ENCODE measurements at regions not wholly inside any gene's neighbourhood (a gene's known extent, or its start where the extent isn't known, plus 50 kb on each side); places are given as distances from the start of the nearest gene placed in this dataset.
A peak's percentile ranks its signal among the peaks of the same experiment; 100 is the strongest.
"Not testable (repeated sequence)": the region's sequence is repeated elsewhere in the genome, so short reads cannot be mapped to it uniquely, and the experiment has no call there.

- DNase-seq, result no peak
Measured at GRCh38 chrX:66902081-66902480, 263.2 kb upstream of the EDA2R start.

- no peak for DNase-seq
Measured at GRCh38 chrX:66900886-66901285, 262.0 kb upstream of the EDA2R start.

- no peak for DNase-seq
Measured at GRCh38 chrX:66892004-66892403, 253.1 kb upstream of the EDA2R start.

GRCh38 chrX:66889418-66889817 lies 250.5 kb upstream of the EDA2R start:
- no peak for DNase-seq

GRCh38 chrX:66882101-66882500 lies 243.2 kb upstream of the EDA2R start:
- DNase-seq, result no peak

GRCh38 chrX:66876776-66877175 lies 237.9 kb upstream of the EDA2R start:
- no peak for DNase-seq

- DNase-seq, result peak; percentile 0
Measured at GRCh38 chrX:66872771-66873170, 233.9 kb upstream of the EDA2R start.

- DNase-seq, result no peak
Measured at GRCh38 chrX:66863721-66864120, 224.8 kb upstream of the EDA2R start.

- DNase-seq, result no peak
Measured at GRCh38 chrX:66833426-66833825, 194.5 kb upstream of the EDA2R start.

- DNase-seq, result no peak
Measured at GRCh38 chrX:66815227-66815626, 176.3 kb upstream of the EDA2R start.

- DNase-seq, result not testable (repeated sequence)
Measured at GRCh38 chrX:66794514-66794913, 155.6 kb upstream of the EDA2R start.

- DNase-seq, result no peak
Measured at GRCh38 chrX:66766318-66766717, 127.4 kb upstream of the EDA2R start.

- DNase-seq, result no peak
Measured at GRCh38 chrX:66760651-66761050, 121.8 kb upstream of the EDA2R start.

- no peak for DNase-seq
Measured at GRCh38 chrX:66756717-66757116, 117.8 kb upstream of the EDA2R start.

GRCh38 chrX:66751136-66751782 lies 112.4 kb upstream of the EDA2R start:
- no peak for DNase-seq

- DNase-seq, result not testable (repeated sequence)
Measured at GRCh38 chrX:66744519-66744918, 105.6 kb upstream of the EDA2R start.

GRCh38 chrX:66731398-66731797 lies 92.5 kb upstream of the EDA2R start:
- DNase-seq, result no peak

GRCh38 chrX:66728818-66729271 lies 90.0 kb upstream of the EDA2R start:
- peak; percentile 34 for DNase-seq

GRCh38 chrX:66717926-66718325 lies 79.0 kb upstream of the EDA2R start:
- no peak for DNase-seq

- no peak for DNase-seq
Measured at GRCh38 chrX:66698273-66699204, 59.7 kb upstream of the EDA2R start.

GRCh38 chrX:66692512-66692911 lies 53.6 kb upstream of the EDA2R start:
- DNase-seq, result not testable (repeated sequence)
